ENCODE measurements at regions not wholly inside any gene's neighbourhood (a gene's known extent, or its start where the extent isn't known, plus 50 kb on each side); places are given as distances from the start of the nearest gene placed in this dataset.

DNA sequence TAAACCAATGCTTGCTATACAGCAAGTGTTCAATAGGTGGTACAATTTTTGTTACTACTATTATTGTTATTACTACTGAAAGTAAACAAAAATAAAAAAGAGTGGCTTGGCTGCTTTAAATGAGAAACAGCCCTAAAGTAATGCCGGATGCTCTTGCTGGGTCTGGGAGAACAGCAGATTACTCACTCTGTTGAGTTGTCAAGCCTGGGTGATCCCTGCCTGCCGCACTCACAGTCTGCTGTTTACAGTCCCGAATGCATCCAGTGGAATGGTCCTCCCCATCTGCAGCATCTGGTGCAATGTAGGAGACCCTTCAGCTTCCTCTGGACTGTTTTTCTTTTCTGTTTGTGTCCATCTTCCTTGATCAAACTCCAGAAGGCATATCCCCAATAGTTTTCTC is 102.7 kb upstream of the IVNS1ABP start:
- H3K79me1 ChIP-seq (ENCODE audit: low read length), result no peaks in the 10 kb centered on the region
- H3K56ac ChIP-seq (ENCODE audit: low read length), result no peak overlapping the region
- H3K4me3 ChIP-seq (ENCODE audit: low read length), result no peak overlapping the region
- no peaks in the 10 kb centered on the region for H3K4me1 ChIP-seq (ENCODE audit: control insufficient read depth, low read depth, low read length)
- H3K79me2 ChIP-seq (ENCODE audit: control insufficient read depth, insufficient read depth, low read length), result no peaks in the 10 kb centered on the region
- no peak overlapping the region for H3K18ac ChIP-seq (ENCODE audit: low read length)
- H2BK15ac ChIP-seq (replicated peaks; ENCODE audit: low read depth), result no peak overlapping the region
- H3K9ac ChIP-seq (ENCODE audit: low read length), result no peak overlapping the region
- H3K27me3 ChIP-seq (ENCODE audit: insufficient read depth, low read length, poor library complexity), result no peaks in the 10 kb centered on the region
- no peak for DNase-seq
- no peak overlapping the region for H3K4me2 ChIP-seq (ENCODE audit: low read length)
- H2BK120ac ChIP-seq (ENCODE audit: low read depth, low read length), result no peak overlapping the region
- no peaks in the 10 kb centered on the region for H3K36me3 ChIP-seq (ENCODE audit: control insufficient read depth, insufficient read depth, low read length)
- no peak overlapping the region for H4K8ac ChIP-seq (ENCODE audit: low read depth, low read length)
- H2AK5ac ChIP-seq (ENCODE audit: low read length), result no peak overlapping the region
- no CpG with 5 or more reads among the region's 3 CpGs for WGBS (ENCODE audit: extremely low coverage, insufficient coverage, low lambda C conversion rate)
- H2BK5ac ChIP-seq (ENCODE audit: low read length), result no peak overlapping the region
- no peak overlapping the region for H4K5ac ChIP-seq (ENCODE audit: low read length)
- no peak overlapping the region for H3K27ac ChIP-seq (ENCODE audit: low read depth, low read length)
- H3K23ac ChIP-seq (ENCODE audit: low read length), result no peak overlapping the region
- no peak overlapping the region for H3K4ac ChIP-seq (ENCODE audit: low read depth, low read length)

DNA sequence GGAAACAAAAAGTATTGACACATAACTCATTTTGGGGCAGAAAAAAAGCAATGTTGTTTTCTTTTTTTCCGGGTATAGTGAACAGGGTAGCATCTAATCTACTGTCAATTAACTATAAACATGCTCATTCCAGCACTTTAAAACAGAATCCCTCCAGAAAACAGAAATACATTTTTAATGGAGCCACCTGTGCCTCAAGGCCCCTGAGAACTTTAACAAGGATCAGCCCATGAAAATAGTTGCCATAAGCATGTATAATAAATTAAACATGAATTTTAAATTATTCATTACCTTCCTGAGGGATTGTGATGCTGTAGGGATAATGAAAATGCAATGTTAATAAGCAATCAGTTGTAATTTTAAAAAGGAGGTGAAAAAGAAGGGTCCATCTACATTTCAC is 101.4 kb upstream of the IVNS1ABP start:
- H3K79me2 ChIP-seq (ENCODE audit: control insufficient read depth, insufficient read depth, low read length), result no peaks in the 10 kb centered on the region
- no peak overlapping the region for H3K4me2 ChIP-seq (ENCODE audit: low read length)
- no peak overlapping the region for H4K5ac ChIP-seq (ENCODE audit: low read length)
- no peak overlapping the region for H2BK120ac ChIP-seq (ENCODE audit: low read depth, low read length)
- H3K36me3 ChIP-seq (ENCODE audit: control insufficient read depth, insufficient read depth, low read length), result no peaks in the 10 kb centered on the region
- no peak overlapping the region for H3K4me3 ChIP-seq (ENCODE audit: low read length)
- no peaks in the 10 kb centered on the region for H3K79me1 ChIP-seq (ENCODE audit: low read length)
- H3K4ac ChIP-seq (ENCODE audit: low read depth, low read length), result no peak overlapping the region
- no peak overlapping the region for H2BK15ac ChIP-seq (replicated peaks; ENCODE audit: low read depth)
- no peak overlapping the region for H4K8ac ChIP-seq (ENCODE audit: low read depth, low read length)
- no peaks in the 10 kb centered on the region for H3K27me3 ChIP-seq (ENCODE audit: insufficient read depth, low read length, poor library complexity)
- DNase-seq, result no peak
- no peak overlapping the region for H3K23ac ChIP-seq (ENCODE audit: low read length)
- H3K9ac ChIP-seq (ENCODE audit: low read length), result no peak overlapping the region
- no peaks in the 10 kb centered on the region for H3K4me1 ChIP-seq (ENCODE audit: control insufficient read depth, low read depth, low read length)
- WGBS (ENCODE audit: extremely low coverage, insufficient coverage, low lambda C conversion rate), result no CpG with 5 or more reads among the region's 1 CpG
- H2BK5ac ChIP-seq (ENCODE audit: low read length), result no peak overlapping the region
- no peak overlapping the region for H3K18ac ChIP-seq (ENCODE audit: low read length)
- H3K56ac ChIP-seq (ENCODE audit: low read length), result no peak overlapping the region
- H2AK5ac ChIP-seq (ENCODE audit: low read length), result no peak overlapping the region
- no peak overlapping the region for H3K27ac ChIP-seq (ENCODE audit: low read depth, low read length)

DNA sequence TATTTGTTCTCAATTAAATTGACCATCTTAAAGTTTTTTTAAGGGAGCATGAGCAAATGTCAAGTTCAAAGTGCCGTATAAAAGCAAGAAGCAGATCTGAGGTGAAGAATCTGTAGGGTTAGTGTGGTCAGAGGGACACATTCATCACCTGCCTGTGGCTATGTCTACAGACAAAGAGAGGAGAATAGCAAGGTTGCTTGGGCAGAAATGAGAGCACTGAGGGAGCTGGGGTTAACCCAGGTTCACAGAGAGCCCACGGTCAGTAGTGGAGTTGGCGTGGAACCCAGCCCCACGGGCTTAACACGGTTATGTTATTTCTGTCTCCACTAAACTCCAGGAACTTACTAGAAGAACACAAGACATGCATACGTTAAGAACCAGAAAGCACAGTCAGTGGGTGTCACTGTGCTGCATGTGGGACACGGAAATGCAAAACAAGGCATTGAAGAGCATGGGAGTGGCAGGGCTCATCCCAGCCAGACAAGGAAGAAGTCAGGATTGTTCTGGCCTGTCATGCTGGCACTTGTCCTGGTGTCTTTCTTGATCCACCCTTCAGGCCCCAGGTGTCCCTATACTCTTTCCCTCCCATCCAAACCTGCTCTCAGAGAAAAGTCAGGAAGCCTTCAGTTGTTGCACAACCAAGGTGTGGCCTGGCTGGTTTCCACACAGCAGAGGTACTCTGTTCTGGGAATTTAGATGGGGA is 95.5 kb upstream of the IVNS1ABP start:
- Histone ChIP-seq H2BK5ac (ENCODE audit: low read length) (no peak overlapping the region), H3K79me1 (ENCODE audit: low read length) (no peaks in the 10 kb centered on the region), H3K4ac (ENCODE audit: low read depth, low read length) (no peak overlapping the region), H3K4me1 (ENCODE audit: control insufficient read depth, low read depth, low read length) (no peaks in the 10 kb centered on the region), H3K79me2 (ENCODE audit: control insufficient read depth, insufficient read depth, low read length) (no peaks in the 10 kb centered on the region), H3K18ac (ENCODE audit: low read length) (no peak overlapping the region), H4K8ac (ENCODE audit: low read depth, low read length) (no peak overlapping the region), H4K5ac (ENCODE audit: low read length) (no peak overlapping the region), H3K4me2 (ENCODE audit: low read length) (no peak overlapping the region), H2BK120ac (ENCODE audit: low read depth, low read length) (no peak overlapping the region), H2AK5ac (ENCODE audit: low read length) (no peak overlapping the region), H3K56ac (ENCODE audit: low read length) (no peak overlapping the region), H3K27me3 (ENCODE audit: insufficient read depth, low read length, poor library complexity) (no peaks in the 10 kb centered on the region), H3K23ac (ENCODE audit: low read length) (no peak overlapping the region), H3K4me3 (ENCODE audit: low read length) (no peak overlapping the region), H3K27ac (ENCODE audit: low read depth, low read length) (no peak overlapping the region), H2BK15ac (replicated peaks; ENCODE audit: low read depth) (no peak overlapping the region), H3K9ac (ENCODE audit: low read length) (no peak overlapping the region), H3K36me3 (ENCODE audit: control insufficient read depth, insufficient read depth, low read length) (no peaks in the 10 kb centered on the region)
- no peak for DNase-seq
- WGBS (ENCODE audit: extremely low coverage, insufficient coverage, low lambda C conversion rate), result no CpG with 5 or more reads among the region's 7 CpGs

DNA sequence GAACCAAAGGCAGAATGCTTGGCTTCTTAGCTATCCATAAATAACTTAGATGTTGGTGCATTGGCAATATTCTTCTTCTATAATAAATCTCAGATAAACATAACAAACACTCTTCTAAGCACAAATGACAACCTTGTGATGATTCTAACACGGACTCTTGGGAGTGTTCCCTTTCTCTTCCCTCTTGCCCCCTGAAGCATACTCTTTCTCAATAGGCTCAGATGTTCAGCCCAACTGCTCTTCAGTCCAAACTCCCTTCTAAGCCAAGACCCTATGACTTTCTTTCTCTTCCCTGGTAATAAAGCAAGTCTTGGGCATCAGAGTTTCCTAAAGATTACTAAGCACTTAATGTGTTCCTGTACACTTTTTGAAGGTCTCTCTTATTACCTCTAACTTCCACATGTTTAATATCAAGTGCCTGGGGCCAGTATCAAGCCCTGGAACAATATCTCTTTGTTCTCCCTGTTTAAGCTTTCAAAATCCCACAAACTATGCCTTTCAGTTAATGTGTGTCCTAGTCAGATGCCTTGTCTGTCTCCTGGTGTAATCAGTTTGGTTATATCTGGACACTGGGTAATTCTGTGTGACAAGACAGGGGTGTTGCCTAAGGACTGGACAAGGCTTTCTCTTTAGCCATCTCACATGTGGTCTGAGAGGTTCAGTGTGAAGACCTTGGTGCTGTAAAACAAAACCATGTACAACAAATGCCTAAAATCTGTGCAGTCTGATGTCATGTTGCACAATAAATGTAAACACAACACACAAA is 92.9 kb upstream of the IVNS1ABP start:
- no peak overlapping the region for H2BK120ac ChIP-seq (ENCODE audit: low read depth, low read length)

DNA sequence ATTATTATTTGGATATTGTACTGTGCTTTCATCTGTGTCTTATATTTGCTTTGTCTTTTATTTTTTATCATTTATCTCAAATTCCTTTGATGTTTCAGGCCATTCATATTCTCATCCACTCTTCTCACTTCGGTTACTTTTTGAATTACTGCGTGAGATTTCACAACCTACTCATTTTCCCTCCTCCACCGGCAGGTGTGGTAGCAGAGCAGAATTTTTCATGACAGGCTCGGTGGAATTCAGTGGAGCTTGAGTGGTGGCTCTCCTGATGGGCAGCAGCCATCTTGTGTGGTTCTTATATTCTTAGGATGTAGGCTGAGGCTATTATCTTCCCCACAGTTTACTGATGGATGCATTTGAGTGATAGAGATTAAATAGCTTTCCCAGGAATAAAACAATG is 92.3 kb upstream of the IVNS1ABP start:
- H3K4me2 ChIP-seq (ENCODE audit: low read length), result no peak overlapping the region
- no peak overlapping the region for H3K4ac ChIP-seq (ENCODE audit: low read depth, low read length)
- H2AK5ac ChIP-seq (ENCODE audit: low read length), result no peak overlapping the region
- no CpG with 5 or more reads among the region's 4 CpGs for WGBS (ENCODE audit: extremely low coverage, insufficient coverage, low lambda C conversion rate)
- no peak overlapping the region for H3K9ac ChIP-seq (ENCODE audit: low read length)
- no peak overlapping the region for H3K4me3 ChIP-seq (ENCODE audit: low read length)
- no peak for DNase-seq
- no peaks in the 10 kb centered on the region for H3K79me2 ChIP-seq (ENCODE audit: control insufficient read depth, insufficient read depth, low read length)
- no peak overlapping the region for H3K56ac ChIP-seq (ENCODE audit: low read length)
- H2BK120ac ChIP-seq (ENCODE audit: low read depth, low read length), result no peak overlapping the region
- no peak overlapping the region for H2BK5ac ChIP-seq (ENCODE audit: low read length)
- no peak overlapping the region for H3K23ac ChIP-seq (ENCODE audit: low read length)
- no peaks in the 10 kb centered on the region for H3K27me3 ChIP-seq (ENCODE audit: insufficient read depth, low read length, poor library complexity)
- no peak overlapping the region for H4K5ac ChIP-seq (ENCODE audit: low read length)
- no peak overlapping the region for H3K18ac ChIP-seq (ENCODE audit: low read length)
- H3K4me1 ChIP-seq (ENCODE audit: control insufficient read depth, low read depth, low read length), result no peaks in the 10 kb centered on the region
- no peak overlapping the region for H2BK15ac ChIP-seq (replicated peaks; ENCODE audit: low read depth)
- no peak overlapping the region for H3K27ac ChIP-seq (ENCODE audit: low read depth, low read length)
- no peaks in the 10 kb centered on the region for H3K79me1 ChIP-seq (ENCODE audit: low read length)
- no peaks in the 10 kb centered on the region for H3K36me3 ChIP-seq (ENCODE audit: control insufficient read depth, insufficient read depth, low read length)
- no peak overlapping the region for H4K8ac ChIP-seq (ENCODE audit: low read depth, low read length)

More for the DNA sequence above, 92.9 kb upstream of the IVNS1ABP start:
- Histone ChIP-seq H3K18ac (ENCODE audit: low read length) (no peak overlapping the region), H3K27ac (ENCODE audit: low read depth, low read length) (no peak overlapping the region), H4K5ac (ENCODE audit: low read length) (no peak overlapping the region), H2BK15ac (replicated peaks; ENCODE audit: low read depth) (no peak overlapping the region), H3K79me1 (ENCODE audit: low read length) (no peaks in the 10 kb centered on the region), H3K4me2 (ENCODE audit: low read length) (no peak overlapping the region), H2BK5ac (ENCODE audit: low read length) (no peak overlapping the region), H3K36me3 (ENCODE audit: control insufficient read depth, insufficient read depth, low read length) (no peaks in the 10 kb centered on the region), H3K56ac (ENCODE audit: low read length) (no peak overlapping the region), H3K79me2 (ENCODE audit: control insufficient read depth, insufficient read depth, low read length) (no peaks in the 10 kb centered on the region), H4K8ac (ENCODE audit: low read depth, low read length) (no peak overlapping the region), H3K9ac (ENCODE audit: low read length) (no peak overlapping the region), H2AK5ac (ENCODE audit: low read length) (no peak overlapping the region), H3K4me3 (ENCODE audit: low read length) (no peak overlapping the region), H3K4ac (ENCODE audit: low read depth, low read length) (no peak overlapping the region), H3K4me1 (ENCODE audit: control insufficient read depth, low read depth, low read length) (no peaks in the 10 kb centered on the region), H3K27me3 (ENCODE audit: insufficient read depth, low read length, poor library complexity) (no peaks in the 10 kb centered on the region), H3K23ac (ENCODE audit: low read length) (no peak overlapping the region)
- no CpG with 5 or more reads among the region's 1 CpG for WGBS (ENCODE audit: extremely low coverage, insufficient coverage, low lambda C conversion rate)
- DNase-seq, result no peak
